Subcutaneous abdominal adipose tissue (tissue), 5 donors: ENCODE measurements at regions not wholly inside any gene's neighbourhood (a gene's known extent, or its start where the extent isn't known, plus 50 kb on each side); places are given as distances from the start of the nearest gene placed in this dataset.

Source experiments
- H3K27ac ChIP-seq: one replicate; pipeline ENCODE4 v1.7.0; 2013; ENCODE audit warnings: low read depth, mild to moderate bottlenecking, inconsistent platforms, low read length, moderate library complexity
- H3K27me3 ChIP-seq, 5 donors: one replicate each; pipeline ENCODE4 v1.7.0; 2013; ENCODE audit warnings: low read length in 5 of 5, inconsistent platforms in 1 of 5; ENCODE audit not compliant: control insufficient read depth in 5 of 5, insufficient read depth in 4 of 5
- H3K36me3 ChIP-seq, 5 donors: one replicate each; pipeline ENCODE4 v1.7.0; 2013; ENCODE audit warnings: low read length in 5 of 5; ENCODE audit not compliant: control insufficient read depth in 5 of 5, insufficient read depth in 5 of 5
- H3K4me1 ChIP-seq, 5 donors: one replicate each; pipeline ENCODE4 v1.7.0; 2013; ENCODE audit warnings: low read length in 5 of 5, mild to moderate bottlenecking in 3 of 5, moderate library complexity in 1 of 5; ENCODE audit not compliant: control insufficient read depth in 5 of 5, insufficient read depth in 5 of 5
- H3K4me3 ChIP-seq, 5 donors: one replicate each; pipeline ENCODE4 v1.7.0; 2013; ENCODE audit warnings: low read length in 5 of 5, low read depth in 1 of 5
- H3K9ac ChIP-seq, 5 donors: one replicate each; pipeline ENCODE4 v1.7.0; 2013; ENCODE audit warnings: low read length in 5 of 5, mild to moderate bottlenecking in 4 of 5, moderate library complexity in 3 of 5
- H3K9me3 ChIP-seq, 5 donors: one replicate each; pipeline ENCODE4 v1.7.0; 2013; ENCODE audit warnings: low read length in 5 of 5; ENCODE audit not compliant: control insufficient read depth in 5 of 5
- donor health status: healthy.
- donor health status: healthy.
- donor health status: healthy.
- donor health status: healthy.
- donor health status: healthy.

GRCh38 chr1:188062456-188062855, 1233.7 kb downstream of the PLA2G4A start:
- H3K9ac ChIP-seq: no peak overlapping the region
- H3K27me3 ChIP-seq: no peaks in the 10 kb centered on the region
- H3K4me1 ChIP-seq: no peaks in the 10 kb centered on the region
- H3K9me3 ChIP-seq: peaks cover 0 to 3% (median 0%) of the 10 kb centered on the region in 5 donors
- no peak overlapping the region for H3K4me3 ChIP-seq
- H3K36me3 ChIP-seq: no peaks in the 10 kb centered on the region
- no peak overlapping the region for H3K27ac ChIP-seq

DNA sequence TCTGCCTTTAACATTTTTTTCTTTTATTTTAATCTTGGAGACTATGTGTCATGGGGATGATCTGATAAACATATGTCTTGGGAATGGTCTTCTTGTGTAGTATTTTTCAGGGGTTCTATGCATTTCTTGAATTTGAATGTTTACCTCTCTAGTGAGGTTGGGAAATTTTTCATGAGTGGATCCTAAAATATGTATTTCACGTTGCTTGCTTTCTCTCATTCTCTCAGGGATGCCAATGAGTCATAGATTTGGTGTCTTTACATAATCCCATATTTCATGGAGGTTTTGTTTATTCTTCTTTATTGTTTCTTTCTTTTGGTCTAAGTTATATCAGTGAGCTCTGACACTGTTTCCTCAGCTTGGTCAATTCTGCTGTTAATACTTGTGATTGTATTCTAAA, 1237.2 kb downstream of the PLA2G4A start:
- H3K4me3 ChIP-seq: no peak overlapping the region
- H3K27me3 ChIP-seq: no peaks in the 10 kb centered on the region
- no peaks in the 10 kb centered on the region for H3K4me1 ChIP-seq
- H3K9me3 ChIP-seq: peaks cover 0 to 6% (median 3%) of the 10 kb centered on the region in 5 donors
- no peaks in the 10 kb centered on the region for H3K36me3 ChIP-seq
- H3K27ac ChIP-seq: no peak overlapping the region
- H3K9ac ChIP-seq: no peak overlapping the region

GRCh38 chr1:188070848-188071247, 1242.1 kb downstream of the PLA2G4A start:
- H3K9ac ChIP-seq: no peak overlapping the region
- H3K27me3 ChIP-seq: no peaks in the 10 kb centered on the region
- H3K9me3 ChIP-seq: peaks cover 0 to 16% (median 8%) of the 10 kb centered on the region in 5 donors

DNA sequence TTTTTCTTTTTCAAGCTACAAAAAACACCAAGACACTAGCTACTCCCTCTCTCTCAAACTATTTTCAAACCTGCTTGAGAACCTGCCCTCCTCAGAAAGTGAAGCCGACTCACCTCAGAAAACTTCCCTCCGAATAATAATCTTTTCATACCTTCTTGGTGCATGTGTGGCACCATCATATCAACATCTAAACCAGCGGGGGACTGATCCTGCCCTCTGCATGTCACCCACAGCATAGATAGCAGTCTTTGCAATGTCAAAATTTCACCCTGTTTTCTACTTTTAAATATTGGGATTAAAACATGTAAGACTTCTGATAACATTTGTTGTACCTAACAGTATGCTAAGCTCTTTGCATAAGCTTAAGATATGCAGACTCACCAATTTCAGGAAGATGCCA, 1260.3 kb downstream of the PLA2G4A start:
- H3K9me3 ChIP-seq: no peaks in the 10 kb centered on the region
- H3K9ac ChIP-seq: no peak overlapping the region
- no peak overlapping the region for H3K4me3 ChIP-seq
- H3K36me3 ChIP-seq: no peaks in the 10 kb centered on the region
- no peaks in the 10 kb centered on the region for H3K27me3 ChIP-seq
- no peak overlapping the region for H3K27ac ChIP-seq
- H3K4me1 ChIP-seq: no peaks in the 10 kb centered on the region

More at GRCh38 chr1:188070848-188071247, 1242.1 kb downstream of the PLA2G4A start:
- H3K4me3 ChIP-seq: no peak overlapping the region
- H3K27ac ChIP-seq: no peak overlapping the region
- no peaks in the 10 kb centered on the region for H3K4me1 ChIP-seq
- H3K36me3 ChIP-seq: no peaks in the 10 kb centered on the region

GRCh38 chr1:188089461-188089860, 1260.7 kb downstream of the PLA2G4A start:
- Histone ChIP-seq H3K4me3 (no peak overlapping the region), H3K27ac (no peak overlapping the region), H3K36me3 (no peaks in the 10 kb centered on the region), H3K9me3 (no peaks in the 10 kb centered on the region), H3K9ac (no peak overlapping the region), H3K27me3 (no peaks in the 10 kb centered on the region), H3K4me1 (no peaks in the 10 kb centered on the region)

DNA sequence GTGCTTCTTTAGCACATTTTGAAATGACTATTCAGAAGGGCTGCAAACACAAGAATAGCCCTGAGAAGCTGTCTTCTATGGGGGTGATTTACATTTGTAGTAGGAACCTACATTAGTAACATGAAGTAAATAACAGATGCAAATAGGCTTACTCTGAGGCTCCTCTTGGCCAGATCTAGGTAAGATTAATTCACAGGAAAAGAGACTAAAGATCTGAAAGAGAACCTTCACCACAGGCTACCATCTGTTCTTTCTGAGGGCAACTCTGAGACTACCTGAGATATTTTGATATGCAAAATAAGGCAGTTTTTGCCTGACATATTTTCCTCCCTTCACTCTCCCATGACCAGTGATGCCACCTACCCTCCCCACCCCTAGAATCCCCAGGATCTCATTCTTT, 1267.8 kb downstream of the PLA2G4A start:
- no peaks in the 10 kb centered on the region for H3K36me3 ChIP-seq
- no peak overlapping the region for H3K27ac ChIP-seq
- no peaks in the 10 kb centered on the region for H3K4me1 ChIP-seq
- H3K9ac ChIP-seq: no peak overlapping the region
- no peaks in the 10 kb centered on the region for H3K27me3 ChIP-seq
- peaks cover 0 to 3% (median 0%) of the 10 kb centered on the region in 5 donors for H3K9me3 ChIP-seq
- H3K4me3 ChIP-seq: no peak overlapping the region

GRCh38 chr1:188117436-188117835, 1288.7 kb downstream of the PLA2G4A start:
- Histone ChIP-seq H3K4me3 (no peak overlapping the region), H3K36me3 (no peaks in the 10 kb centered on the region), H3K9ac (no peak overlapping the region), H3K27ac (no peak overlapping the region), H3K4me1 (no peaks in the 10 kb centered on the region), H3K27me3 (no peaks in the 10 kb centered on the region), H3K9me3 (no peaks in the 10 kb centered on the region)

GRCh38 chr1:188122646-188123045, 1293.9 kb downstream of the PLA2G4A start:
- Histone ChIP-seq H3K4me3 (no peak overlapping the region), H3K9ac (no peak overlapping the region), H3K4me1 (no peaks in the 10 kb centered on the region), H3K27me3 (no peaks in the 10 kb centered on the region), H3K36me3 (no peaks in the 10 kb centered on the region), H3K27ac (no peak overlapping the region), H3K9me3 (no peaks in the 10 kb centered on the region)

- no peak overlapping the region for H3K4me3 ChIP-seq
- H3K27me3 ChIP-seq: no peaks in the 10 kb centered on the region
- H3K4me1 ChIP-seq: no peaks in the 10 kb centered on the region
- H3K9me3 ChIP-seq: peaks cover 0 to 4% (median 0%) of the 10 kb centered on the region in 5 donors
- H3K9ac ChIP-seq: no peak overlapping the region
- H3K36me3 ChIP-seq: no peaks in the 10 kb centered on the region
- no peak overlapping the region for H3K27ac ChIP-seq
These were observed 1298.8 kb downstream of the PLA2G4A start for GRCh38 chr1:188127507-188127906.

DNA sequence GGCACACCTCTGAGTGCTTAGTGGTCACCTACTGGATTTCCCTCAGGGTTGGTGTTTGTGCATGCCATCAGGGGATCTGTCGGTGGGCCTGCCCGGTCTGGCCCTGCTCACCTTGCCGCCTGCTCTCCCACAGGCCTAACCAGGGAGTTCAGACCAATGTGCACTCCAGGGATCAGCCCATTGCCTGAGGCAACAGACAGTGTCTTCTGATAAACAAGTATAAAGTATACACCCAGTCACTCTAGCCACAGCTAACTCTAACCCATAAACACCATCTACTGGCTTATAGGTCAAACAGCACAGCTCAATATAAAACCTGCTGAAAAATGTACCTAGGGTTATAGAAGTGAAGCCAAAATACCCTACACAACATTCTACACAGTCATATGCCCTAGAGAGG, 1300.0 kb downstream of the PLA2G4A start:
- H3K4me1 ChIP-seq: no peaks in the 10 kb centered on the region
- H3K27ac ChIP-seq: no peak overlapping the region
- no peak overlapping the region for H3K4me3 ChIP-seq
- H3K9ac ChIP-seq: no peak overlapping the region
- no peaks in the 10 kb centered on the region for H3K36me3 ChIP-seq
- no peaks in the 10 kb centered on the region for H3K27me3 ChIP-seq
- peaks cover 0 to 4% (median 0%) of the 10 kb centered on the region in 5 donors for H3K9me3 ChIP-seq
